IMR-90 (cell line): ENCODE measurements at regions not wholly inside any gene's neighbourhood (a gene's known extent, or its start where the extent isn't known, plus 50 kb on each side); places are given as distances from the start of the nearest gene placed in this dataset.

Experiments used
- CEBPB ChIP-seq: IDR thresholded peaks from 2 replicates; pipeline ENCODE4 v1.6.1; 2012; ENCODE audit warnings: low read depth, low read length, improper control_type of control experiment
- CHD1 ChIP-seq: IDR thresholded peaks from 2 replicates; pipeline ENCODE4 v1.6.1; 2012; ENCODE audit warnings: low read depth, low read length, improper control_type of control experiment
- FOS ChIP-seq: fragments of 150-350 bp; IDR thresholded peaks from 2 replicates; pipeline ENCODE4 v1.6.1; 2016; ENCODE audit warnings: low read depth, low read length
- MAFK ChIP-seq: IDR thresholded peaks from 2 replicates; pipeline ENCODE4 v1.6.1; 2012; ENCODE audit warnings: low read depth, low read length, improper control_type of control experiment
- MXI1 ChIP-seq: IDR thresholded peaks from 2 replicates; pipeline ENCODE4 v1.6.1; 2012; ENCODE audit warnings: low read depth, mild to moderate bottlenecking, low read length, moderate library complexity, borderline replicate concordance
- NFE2L2 ChIP-seq: fragments of 150-350 bp; IDR thresholded peaks from 2 replicates; pipeline ENCODE4 v1.6.1; 2016; ENCODE audit warnings: low read depth, mild to moderate bottlenecking, low read length
- POLR2A ChIP-seq: IDR thresholded peaks from 2 replicates; pipeline ENCODE4 v1.6.1; 2012; ENCODE audit warnings: mild to moderate bottlenecking, low read depth, low read length
- RAD21 ChIP-seq: IDR thresholded peaks from 2 replicates; pipeline ENCODE4 v1.6.1; 2012; ENCODE audit warnings: low read length, improper control_type of control experiment
- RFX5 ChIP-seq: IDR thresholded peaks from 2 replicates; pipeline ENCODE4 v1.8.0; 2012; ENCODE audit warnings: low read depth, mild to moderate bottlenecking, low read length, moderate library complexity
- SMC3 ChIP-seq: fragments of 150-350 bp; IDR thresholded peaks from 2 replicates; pipeline ENCODE4 v1.6.1; 2016; ENCODE audit warnings: low read depth, mild to moderate bottlenecking, antibody characterized with exemption, low read length, moderate library complexity
- TF ChIP-seq, protein P1 (sequence below): conservative IDR thresholded peaks from 2 replicates; pipeline ENCODE4 v1.5.1; 2012; ENCODE audit warnings: mild to moderate bottlenecking, low read depth, low read length, improper control_type of control experiment
- TF ChIP-seq, protein P2 (sequence below): fragments of 150-350 bp; IDR thresholded peaks from 2 replicates; pipeline ENCODE4 v1.6.1; 2016; ENCODE audit warnings: low read depth, mild to moderate bottlenecking, low read length, moderate library complexity, borderline replicate concordance
- TF ChIP-seq, protein P3 (sequence below): fragments of 150-350 bp; IDR thresholded peaks from 2 replicates; pipeline ENCODE4 v1.6.1; 2017; ENCODE audit warnings: mild to moderate bottlenecking, antibody characterized with exemption, low read length, low read depth

- TF ChIP-seq, protein P1, sequence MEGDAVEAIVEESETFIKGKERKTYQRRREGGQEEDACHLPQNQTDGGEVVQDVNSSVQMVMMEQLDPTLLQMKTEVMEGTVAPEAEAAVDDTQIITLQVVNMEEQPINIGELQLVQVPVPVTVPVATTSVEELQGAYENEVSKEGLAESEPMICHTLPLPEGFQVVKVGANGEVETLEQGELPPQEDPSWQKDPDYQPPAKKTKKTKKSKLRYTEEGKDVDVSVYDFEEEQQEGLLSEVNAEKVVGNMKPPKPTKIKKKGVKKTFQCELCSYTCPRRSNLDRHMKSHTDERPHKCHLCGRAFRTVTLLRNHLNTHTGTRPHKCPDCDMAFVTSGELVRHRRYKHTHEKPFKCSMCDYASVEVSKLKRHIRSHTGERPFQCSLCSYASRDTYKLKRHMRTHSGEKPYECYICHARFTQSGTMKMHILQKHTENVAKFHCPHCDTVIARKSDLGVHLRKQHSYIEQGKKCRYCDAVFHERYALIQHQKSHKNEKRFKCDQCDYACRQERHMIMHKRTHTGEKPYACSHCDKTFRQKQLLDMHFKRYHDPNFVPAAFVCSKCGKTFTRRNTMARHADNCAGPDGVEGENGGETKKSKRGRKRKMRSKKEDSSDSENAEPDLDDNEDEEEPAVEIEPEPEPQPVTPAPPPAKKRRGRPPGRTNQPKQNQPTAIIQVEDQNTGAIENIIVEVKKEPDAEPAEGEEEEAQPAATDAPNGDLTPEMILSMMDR, result no peak
- TF ChIP-seq NFE2L2 (no peak), POLR2A (no peak), RAD21 (no peak), FOS (no peak), MXI1 (no peak), SMC3 (no peak), MAFK (no peak), CEBPB (no peak), CHD1 (no peak), RFX5 (no peak)
- TF ChIP-seq, protein P2, sequence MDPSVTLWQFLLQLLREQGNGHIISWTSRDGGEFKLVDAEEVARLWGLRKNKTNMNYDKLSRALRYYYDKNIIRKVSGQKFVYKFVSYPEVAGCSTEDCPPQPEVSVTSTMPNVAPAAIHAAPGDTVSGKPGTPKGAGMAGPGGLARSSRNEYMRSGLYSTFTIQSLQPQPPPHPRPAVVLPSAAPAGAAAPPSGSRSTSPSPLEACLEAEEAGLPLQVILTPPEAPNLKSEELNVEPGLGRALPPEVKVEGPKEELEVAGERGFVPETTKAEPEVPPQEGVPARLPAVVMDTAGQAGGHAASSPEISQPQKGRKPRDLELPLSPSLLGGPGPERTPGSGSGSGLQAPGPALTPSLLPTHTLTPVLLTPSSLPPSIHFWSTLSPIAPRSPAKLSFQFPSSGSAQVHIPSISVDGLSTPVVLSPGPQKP, result no peak
- TF ChIP-seq, protein P3, sequence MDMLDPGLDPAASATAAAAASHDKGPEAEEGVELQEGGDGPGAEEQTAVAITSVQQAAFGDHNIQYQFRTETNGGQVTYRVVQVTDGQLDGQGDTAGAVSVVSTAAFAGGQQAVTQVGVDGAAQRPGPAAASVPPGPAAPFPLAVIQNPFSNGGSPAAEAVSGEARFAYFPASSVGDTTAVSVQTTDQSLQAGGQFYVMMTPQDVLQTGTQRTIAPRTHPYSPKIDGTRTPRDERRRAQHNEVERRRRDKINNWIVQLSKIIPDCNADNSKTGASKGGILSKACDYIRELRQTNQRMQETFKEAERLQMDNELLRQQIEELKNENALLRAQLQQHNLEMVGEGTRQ, result no peak
Observed at GRCh38 chr7:37535841-37536240, 87.2 kb upstream of the ELMO1 start.
